Activated B cell treated with CpG ODN at 0.5 μM for 24 hours (primary cell): ENCODE measurements at regions not wholly inside any gene's neighbourhood (a gene's known extent, or its start where the extent isn't known, plus 50 kb on each side); places are given as distances from the start of the nearest gene placed in this dataset.

Experiments
- ATAC-seq: fragments of 200-7000 bp; cut with Tn5 transposase; one replicate; pipeline ENCODE4 v1.10.0; 2021; ENCODE audit warnings: low read depth, mild to moderate bottlenecking, moderate library complexity
- CTCF ChIA-PET: fragments of 350-600 bp; sonication (Branson Sonifier 250); formaldehyde crosslinking; loops from one replicate; lab custom pipeline; 2021; ENCODE audit warnings: antibody characterized with exemption; lab: Charles Lee
- POLR2A ChIA-PET: fragments of 350-600 bp; sonication (Branson Sonifier 250); formaldehyde crosslinking; loops from one replicate; lab custom pipeline; 2021; ENCODE audit warnings: antibody characterized with exemption; lab: Charles Lee
- DNase-seq: peaks from one replicate; pipeline ENCODE4 v3.0.0; 2022
- H3K27ac Mint-ChIP-seq: one replicate; pipeline ENCODE4 v1.8.0; 2020; ENCODE audit warnings: mixed read lengths
- H3K27me3 Mint-ChIP-seq: one replicate; pipeline ENCODE4 v1.8.0; 2021; ENCODE audit warnings: mixed read lengths
- H3K36me3 Mint-ChIP-seq: one replicate; pipeline ENCODE4 v1.8.0; 2021; ENCODE audit warnings: low read depth, mixed read lengths
- H3K4me1 Mint-ChIP-seq: one replicate; pipeline ENCODE4 v1.8.0; 2021; ENCODE audit warnings: mixed read lengths
- H3K4me3 Mint-ChIP-seq: one replicate; pipeline ENCODE4 v1.8.0; 2020; ENCODE audit warnings: mild to moderate bottlenecking, mixed read lengths
- H3K9me3 Mint-ChIP-seq: one replicate; pipeline ENCODE4 v1.8.0; 2020; ENCODE audit warnings: mixed read lengths
- CTCF ChIP-seq: fragments of 200-600 bp; IDR thresholded peaks from one replicate; pipeline ENCODE4 v1.8.0; 2022; ENCODE audit warnings: antibody characterized with exemption, mild to moderate bottlenecking
- intact Hi-C: fragments of 100-400 bp; cut with micrococcal nuclease; formaldehyde crosslinking; loops from one replicate; pipeline ENCODE4 v1.15.1; 2024

DNA sequence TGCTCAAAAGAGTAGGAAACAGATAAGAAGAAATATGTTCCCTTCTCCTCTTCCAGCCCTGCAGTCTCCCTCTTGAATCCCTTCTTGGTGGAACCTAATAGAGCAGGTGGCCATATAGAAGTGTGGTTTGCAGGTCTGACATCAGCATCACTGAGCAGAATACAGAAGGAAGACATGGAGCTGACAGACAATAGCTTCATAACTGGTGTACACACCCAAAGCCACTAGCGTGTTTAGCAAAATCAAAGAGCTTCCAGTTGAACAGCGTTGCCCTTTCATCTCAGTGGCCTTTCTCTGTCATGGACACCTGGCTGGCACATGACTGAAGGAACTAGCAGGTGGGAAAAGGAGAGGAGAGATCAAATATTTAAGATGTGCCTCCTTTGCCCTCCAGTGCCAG, 245.5 kb downstream of the BAMBI start:
- Mint-ChIP-seq H3K9me3 (no peaks in the 10 kb centered on the region), H3K27ac (no peak overlapping the region), H3K36me3 (no peaks in the 10 kb centered on the region), H3K4me3 (no peak overlapping the region), H3K27me3 (peaks cover 3% of the 10 kb centered on the region), H3K4me1 (no peaks in the 10 kb centered on the region)
- DNase-seq = no peak
- ATAC-seq = no peak
- no peak for TF ChIP-seq CTCF
- intact Hi-C loops = no loop called here
- POLR2A ChIA-PET = no interaction called here
- CTCF ChIA-PET = no interaction called here

GRCh38 chr10:28924717-28925116, 247.4 kb downstream of the BAMBI start:
- CTCF ChIA-PET = no interaction called here
- intact Hi-C loops = no loop called here

DNA sequence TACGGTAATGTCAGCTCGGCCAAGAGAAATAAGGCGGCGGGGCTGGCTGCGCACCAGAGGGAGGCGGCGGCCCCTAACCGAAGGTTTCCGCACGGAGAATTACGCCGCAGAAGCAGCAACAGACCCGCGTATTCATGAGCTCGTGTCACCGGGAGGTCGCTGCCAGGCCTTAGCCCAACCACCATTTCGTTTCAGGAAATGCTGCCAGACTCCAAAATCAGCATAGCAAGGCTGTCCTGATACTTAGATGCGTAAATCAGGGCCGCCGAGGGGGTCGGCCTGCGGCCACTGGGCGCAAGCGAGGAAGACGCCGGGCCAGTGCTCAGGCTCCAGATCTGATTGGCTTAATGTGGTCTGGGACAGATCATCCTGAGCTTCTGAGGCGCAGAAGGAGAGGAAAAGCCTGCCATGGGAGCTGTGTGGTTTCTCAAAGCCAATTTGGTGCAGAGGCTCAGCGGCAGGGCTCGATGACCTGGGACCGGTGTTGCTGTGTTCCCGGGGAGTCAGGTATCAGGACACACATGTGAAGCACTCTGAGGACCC, 247.9 kb downstream of the BAMBI start:
- H3K9me3 Mint-ChIP-seq = no peaks in the 10 kb centered on the region
- POLR2A ChIA-PET = no interaction called here
- intact Hi-C loops = no loop called here
- DNase-seq = no peak
- TF ChIP-seq CTCF = no peak
- no peaks in the 10 kb centered on the region for H3K4me1 Mint-ChIP-seq
- ATAC-seq = no peak
- H3K27me3 Mint-ChIP-seq = peaks cover 3% of the 10 kb centered on the region
- CTCF ChIA-PET = no interaction called here
- no peaks in the 10 kb centered on the region for H3K36me3 Mint-ChIP-seq
- no peak overlapping the region for H3K4me3 Mint-ChIP-seq
- H3K27ac Mint-ChIP-seq = no peak overlapping the region

More at GRCh38 chr10:28924717-28925116, 247.4 kb downstream of the BAMBI start:
- Mint-ChIP-seq H3K4me1 (no peaks in the 10 kb centered on the region), H3K36me3 (no peaks in the 10 kb centered on the region), H3K9me3 (no peaks in the 10 kb centered on the region), H3K27me3 (peaks cover 3% of the 10 kb centered on the region), H3K27ac (no peak overlapping the region), H3K4me3 (no peak overlapping the region)
- no peak for TF ChIP-seq CTCF
- POLR2A ChIA-PET = no interaction called here
- DNase-seq (no peak), ATAC-seq (no peak)

GRCh38 chr10:28926932-28927331, 249.6 kb downstream of the BAMBI start:
- Mint-ChIP-seq H3K36me3 (no peaks in the 10 kb centered on the region), H3K27ac (no peak overlapping the region), H3K4me3 (no peak overlapping the region), H3K27me3 (peaks cover 3% of the 10 kb centered on the region), H3K4me1 (no peaks in the 10 kb centered on the region), H3K9me3 (no peaks in the 10 kb centered on the region)
- POLR2A ChIA-PET = no interaction called here
- no peak for DNase-seq
- CTCF ChIA-PET = no interaction called here
- no peak for TF ChIP-seq CTCF
- no peak for ATAC-seq
- intact Hi-C loops = no loop called here

DNA sequence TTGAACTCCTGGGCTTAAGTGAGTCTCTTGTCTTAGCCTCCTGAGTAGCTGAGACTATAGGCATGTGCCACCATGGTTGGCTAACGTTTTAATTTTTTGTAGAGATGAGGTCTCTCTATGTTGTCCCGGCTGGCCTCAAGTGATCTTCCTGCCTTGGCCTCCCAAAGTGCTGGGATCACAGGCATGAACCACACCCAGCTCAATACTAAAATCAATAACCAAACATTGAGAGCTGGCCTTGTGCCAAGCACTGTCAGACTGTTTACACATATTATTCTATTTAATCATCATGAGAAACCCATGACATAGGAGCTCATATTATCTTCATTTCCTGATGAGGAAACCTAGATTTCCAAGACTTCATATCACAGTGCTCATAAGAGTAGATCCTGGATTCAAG, 251.2 kb downstream of the BAMBI start:
- TF ChIP-seq CTCF = no peak
- Mint-ChIP-seq H3K27me3 (peaks cover 3% of the 10 kb centered on the region), H3K9me3 (no peaks in the 10 kb centered on the region), H3K4me3 (no peak overlapping the region), H3K36me3 (no peaks in the 10 kb centered on the region), H3K4me1 (no peaks in the 10 kb centered on the region), H3K27ac (no peak overlapping the region)
- DNase-seq (no peak), ATAC-seq (no peak)
- POLR2A ChIA-PET = no interaction called here
- CTCF ChIA-PET = no interaction called here
- intact Hi-C loops = no loop called here
